Renal pelvis (tissue), 1 donor: ENCODE measurements at regions not wholly inside any gene's neighbourhood (a gene's known extent, or its start where the extent isn't known, plus 50 kb on each side); places are given as distances from the start of the nearest gene placed in this dataset.
"Not testable (repeated sequence)": the region's sequence is repeated elsewhere in the genome, so short reads cannot be mapped to it uniquely, and the experiment has no call there.

Experiments
- DNase-seq: peaks from one replicate; pipeline ENCODE4 v3.0.0-alpha.2; 2013

- no peak for DNase-seq
Observed at GRCh38 chr14:25699981-25700380, 650.0 kb upstream of the STXBP6 start.

GRCh38 chr14:25698111-25698510, 648.2 kb upstream of the STXBP6 start:
- DNase-seq, result no peak

DNA sequence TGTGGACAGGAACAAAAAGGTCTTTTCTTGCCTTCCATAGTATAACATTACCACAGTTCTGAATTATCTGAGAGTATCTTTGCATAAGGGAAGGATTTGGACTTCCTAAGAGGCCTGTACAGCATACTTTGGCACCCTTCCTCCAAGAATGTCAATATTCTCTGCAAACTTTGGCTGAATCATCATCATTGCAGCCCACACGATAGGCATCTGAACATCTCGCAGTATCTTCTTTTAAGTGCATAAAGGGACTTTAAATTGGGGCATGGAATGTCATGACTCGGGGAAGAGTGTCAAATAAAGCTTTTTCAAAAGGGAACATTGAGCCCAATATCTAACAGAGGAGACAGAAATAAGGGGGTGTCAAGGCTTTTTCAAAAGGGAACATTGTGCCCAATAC, 646.2 kb upstream of the STXBP6 start:
- DNase-seq, result no peak

DNA sequence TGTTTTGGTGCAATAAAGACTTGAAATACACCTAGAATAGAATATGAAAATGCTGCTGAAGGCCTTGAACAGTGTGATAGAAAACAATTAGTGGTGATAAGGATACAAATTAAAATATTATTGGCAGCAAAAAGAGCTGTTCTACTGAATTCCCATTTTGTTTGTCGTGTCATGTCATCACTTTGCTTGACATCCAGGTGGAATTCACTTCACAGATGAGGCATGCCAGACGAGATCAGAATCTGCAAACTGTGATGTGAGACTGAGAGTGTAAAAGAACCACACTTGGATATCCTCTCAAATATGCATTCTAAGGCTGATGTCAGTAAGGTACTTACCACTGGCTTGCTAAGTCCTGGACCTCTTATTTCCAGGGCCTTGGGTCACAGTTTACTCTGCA, 635.1 kb upstream of the STXBP6 start:
- no peak for DNase-seq

DNA sequence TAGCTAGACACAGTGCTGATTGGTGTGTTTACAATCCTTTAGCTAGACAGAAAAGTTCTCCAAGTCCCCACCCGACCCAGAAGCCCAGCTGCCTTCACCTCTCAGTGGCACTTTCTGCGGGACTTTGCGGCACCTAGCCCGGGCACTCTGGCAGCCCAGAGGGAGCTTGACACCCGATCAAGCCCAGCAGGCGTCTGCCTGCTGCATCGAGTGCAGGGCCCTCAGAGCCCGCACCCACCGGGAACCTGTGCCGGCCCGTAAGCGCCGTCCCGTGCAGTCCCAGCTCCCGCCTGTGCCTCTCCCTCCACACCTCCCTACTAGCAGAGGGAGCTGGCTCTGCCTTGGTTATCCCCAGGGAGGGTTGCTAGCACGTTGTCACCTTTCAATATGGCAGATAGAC, 631.0 kb upstream of the STXBP6 start:
- DNase-seq, result no peak

GRCh38 chr14:25680511-25680910, 630.6 kb upstream of the STXBP6 start:
- not testable (repeated sequence) for DNase-seq

GRCh38 chr14:25677111-25677510, 627.2 kb upstream of the STXBP6 start:
- DNase-seq, result no peak

DNA sequence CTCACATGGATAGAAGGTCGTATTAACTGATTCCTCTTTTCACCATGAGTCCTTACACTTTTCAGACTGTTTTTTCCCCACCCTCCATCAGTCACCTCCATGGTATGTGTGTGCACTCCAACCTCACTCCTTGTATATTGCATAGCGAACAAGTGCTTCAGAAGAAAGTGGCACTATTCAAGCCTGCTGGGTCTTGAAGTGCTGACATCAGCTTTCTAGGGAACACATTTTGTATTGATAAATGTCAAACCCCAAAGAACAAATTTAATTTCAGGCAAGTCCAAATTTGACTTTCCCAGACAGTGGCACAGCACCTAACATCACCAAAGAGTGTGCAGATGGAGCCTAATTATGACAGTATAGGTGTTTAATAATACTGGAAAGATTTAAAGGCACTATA, 617.4 kb upstream of the STXBP6 start:
- DNase-seq, result no peak

DNA sequence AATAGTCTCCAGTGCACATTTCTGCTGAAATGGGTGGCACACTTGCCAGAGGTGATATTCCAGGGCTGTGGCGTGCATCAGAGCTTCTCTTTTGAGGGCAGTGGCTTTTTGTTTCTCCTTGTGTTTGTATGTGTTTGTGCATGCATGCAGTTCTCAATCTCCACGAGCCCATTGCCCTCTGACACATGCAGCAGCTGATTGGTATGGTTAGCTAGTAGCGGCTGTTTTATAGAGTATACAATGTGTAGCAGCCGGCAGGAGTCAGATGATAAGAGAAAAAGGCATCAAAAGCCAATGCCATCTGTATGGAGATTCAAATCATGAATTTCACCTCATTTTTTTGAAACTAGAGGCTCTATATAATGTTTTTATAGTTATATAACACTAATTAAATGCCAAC, 616.9 kb upstream of the STXBP6 start:
- DNase-seq, result no peak

DNA sequence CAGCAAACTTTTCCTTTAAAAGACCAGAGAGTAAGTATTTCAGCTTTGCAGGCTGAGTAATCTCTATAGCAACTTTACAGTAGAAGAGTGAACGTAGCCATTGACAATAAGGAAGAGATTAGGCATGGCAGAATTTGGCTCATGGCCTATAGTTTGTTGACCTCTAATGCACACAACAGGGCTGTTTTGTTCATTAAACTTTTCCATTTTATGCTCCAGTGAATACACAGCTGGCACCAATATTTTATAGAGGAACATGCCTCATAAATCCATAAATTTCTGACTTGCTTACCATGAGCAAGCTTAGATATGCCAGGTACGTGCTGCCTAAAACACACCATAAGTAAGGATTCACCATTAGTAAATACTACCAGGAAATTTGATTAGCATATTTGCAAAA, 609.0 kb upstream of the STXBP6 start:
- no peak for DNase-seq

DNA sequence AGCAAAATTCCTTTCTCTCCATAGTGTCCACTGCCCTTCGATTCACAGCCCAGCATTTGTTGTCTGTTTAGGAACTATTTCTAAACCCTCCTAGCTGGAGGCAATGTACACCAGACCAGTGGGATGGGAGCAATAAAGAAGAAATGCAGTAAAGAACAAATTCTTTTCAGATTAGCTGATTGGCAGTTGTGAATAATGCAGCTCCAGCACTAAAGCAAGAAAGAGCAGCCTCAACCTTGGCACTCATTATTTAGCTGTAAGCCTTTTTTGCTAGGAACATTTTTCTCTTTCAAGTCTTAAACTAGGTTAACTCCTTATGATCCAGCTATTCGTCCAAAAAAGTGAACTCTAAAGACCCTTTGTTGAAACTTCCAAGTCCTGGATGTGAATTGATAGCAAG, 580.5 kb upstream of the STXBP6 start:
- DNase-seq, result no peak

DNA sequence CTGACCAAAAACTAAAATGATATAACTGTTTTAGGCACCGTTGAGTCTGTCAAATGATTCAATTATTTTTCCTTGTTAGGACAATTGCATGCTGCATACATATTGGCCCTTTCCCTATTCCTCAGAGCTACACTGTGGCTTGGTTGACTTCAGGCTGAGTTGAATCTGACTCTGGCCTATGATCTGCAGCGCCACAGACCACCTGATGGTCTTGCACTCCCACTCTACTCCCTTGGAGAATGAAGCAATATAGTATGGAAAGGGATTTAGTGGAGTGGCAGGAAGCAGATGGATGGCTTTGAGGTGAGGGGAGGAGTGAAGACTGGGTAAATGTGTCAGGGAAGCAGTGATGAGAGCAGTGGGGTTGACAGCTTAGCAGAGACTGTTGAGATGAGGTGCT, 579.0 kb upstream of the STXBP6 start:
- DNase-seq, result no peak

DNA sequence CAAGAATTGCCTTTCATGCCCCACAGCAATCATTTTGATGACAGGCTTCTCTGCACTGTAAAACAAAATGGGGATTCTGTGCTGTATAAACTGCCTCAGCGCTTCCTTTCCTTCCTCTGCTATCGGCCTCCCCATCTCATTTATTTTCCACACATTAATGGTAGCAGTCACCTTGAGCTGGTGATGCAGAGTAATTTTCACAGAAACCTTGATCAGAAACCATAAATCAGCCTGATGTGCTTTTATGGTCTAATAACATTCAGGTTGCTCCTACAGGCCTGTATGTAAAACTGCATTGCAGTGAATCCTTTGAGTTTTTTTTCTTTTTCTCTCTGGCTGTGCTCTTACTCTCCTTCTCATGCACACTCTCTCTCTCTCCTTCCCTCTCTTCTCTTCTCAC, 578.4 kb upstream of the STXBP6 start:
- DNase-seq, result no peak

DNA sequence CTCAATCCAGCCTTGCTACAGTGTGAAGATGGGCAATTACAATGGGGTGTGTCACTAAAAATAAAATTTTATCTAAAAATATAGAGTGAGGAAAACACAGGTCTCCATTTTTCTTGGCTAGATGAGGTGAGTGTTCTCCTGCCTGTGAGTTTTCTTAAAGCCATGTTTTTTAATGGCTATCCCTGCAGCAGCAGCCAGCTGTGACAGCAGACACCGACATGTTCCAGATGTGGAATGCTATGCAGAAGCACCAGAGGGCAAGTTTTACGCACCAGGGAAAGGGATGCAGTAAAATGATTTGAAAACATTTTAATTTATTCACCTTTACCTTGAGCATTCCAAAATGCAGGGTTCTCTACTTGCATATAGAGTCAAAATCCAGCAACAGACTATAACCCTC, 577.0 kb upstream of the STXBP6 start:
- peak; percentile 27 for DNase-seq

GRCh38 chr14:25622763-25623162, 572.8 kb upstream of the STXBP6 start:
- no peak for DNase-seq

DNA sequence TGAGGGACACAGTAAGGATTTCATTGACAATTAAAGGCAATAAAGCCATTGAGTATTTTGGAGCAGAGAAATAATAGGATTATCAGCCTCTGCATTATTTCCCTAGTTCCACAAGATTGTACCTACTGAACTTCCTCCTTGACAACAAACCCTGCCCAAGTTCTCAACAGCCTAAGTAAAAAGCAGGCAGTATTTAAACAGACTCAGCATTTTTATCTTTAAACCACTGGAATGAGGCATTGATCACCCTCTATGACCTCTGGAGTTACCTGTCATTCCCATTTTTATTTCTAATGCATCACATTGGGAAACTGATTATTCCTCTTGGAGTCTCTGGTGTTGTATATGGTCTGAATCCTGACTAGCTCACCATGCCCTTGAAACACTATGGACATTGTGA, 570.6 kb upstream of the STXBP6 start:
- DNase-seq, result no peak

- no peak for DNase-seq
Observed at GRCh38 chr14:25615174-25615573, 565.2 kb upstream of the STXBP6 start.

DNA sequence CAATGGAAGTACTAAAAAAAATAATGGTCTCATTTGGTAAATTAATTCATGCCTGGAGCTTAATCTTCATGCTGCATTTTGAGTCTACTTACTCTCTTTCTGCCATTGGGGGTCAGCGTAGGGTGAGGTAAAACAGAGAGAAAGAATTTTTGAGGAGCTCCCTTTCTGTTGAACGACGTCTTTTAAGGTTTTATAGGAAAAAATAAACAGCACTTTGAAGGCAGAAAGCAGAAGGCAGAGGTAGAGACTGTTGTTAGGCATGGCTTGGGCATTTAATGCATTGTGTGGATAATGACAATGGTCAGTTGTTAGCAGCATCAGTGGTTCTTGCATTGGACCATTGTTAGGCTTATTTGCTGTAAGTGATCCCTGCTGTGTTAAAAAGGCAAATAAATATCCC, 557.2 kb upstream of the STXBP6 start:
- no peak for DNase-seq

DNA sequence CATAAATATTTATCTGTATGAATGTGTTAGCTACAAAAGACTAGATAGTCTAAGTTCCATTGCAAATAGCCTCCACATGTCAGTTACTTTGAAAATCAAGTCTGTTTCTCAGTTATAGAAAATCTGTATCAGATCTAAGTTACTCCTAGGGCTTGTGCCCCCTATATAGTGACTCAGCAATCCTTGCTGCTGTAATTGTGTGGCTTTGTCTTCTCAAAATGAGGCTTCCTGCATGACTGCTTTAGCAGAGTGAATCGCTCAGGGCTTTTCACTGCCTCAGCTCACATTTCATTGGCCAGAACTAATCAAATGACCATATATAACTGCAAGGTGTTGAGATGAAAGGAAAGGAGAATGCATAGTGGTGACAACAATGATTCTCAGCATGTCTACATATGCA, 552.2 kb upstream of the STXBP6 start:
- no peak for DNase-seq

- no peak for DNase-seq
Observed at GRCh38 chr14:25588751-25589150, 538.8 kb upstream of the STXBP6 start.

DNA sequence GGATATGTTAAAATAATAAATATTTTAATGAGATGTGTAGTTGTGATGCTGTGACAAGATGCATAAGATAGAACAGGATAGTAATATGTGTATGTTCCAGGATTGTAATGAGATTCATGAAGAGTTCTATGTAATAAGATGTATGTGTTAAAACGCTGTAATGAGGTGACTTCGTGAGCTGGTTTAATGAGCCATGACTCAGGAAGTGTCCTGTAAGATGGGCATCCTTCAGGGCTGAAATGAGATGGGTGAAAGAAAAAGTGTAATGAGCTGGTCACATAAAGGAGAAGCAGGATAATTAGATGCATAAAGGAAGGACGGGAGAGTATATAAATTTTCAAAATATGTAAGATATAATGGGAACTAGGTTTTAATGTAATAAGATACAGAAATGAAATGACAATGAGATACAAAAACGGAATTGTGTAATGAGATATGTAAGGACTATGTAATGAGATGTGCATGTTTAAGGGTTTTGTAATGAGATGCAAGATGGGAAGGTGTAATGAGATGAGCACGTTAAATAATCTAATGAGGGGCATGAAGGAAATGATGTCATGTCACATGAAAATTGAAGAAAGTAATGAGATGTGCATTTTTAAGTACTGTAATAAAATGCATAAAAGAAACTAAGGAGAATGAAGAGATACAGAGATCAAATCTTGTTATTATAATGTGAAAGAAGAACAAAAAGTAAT, 524.8 kb upstream of the STXBP6 start:
- no peak for DNase-seq

DNA sequence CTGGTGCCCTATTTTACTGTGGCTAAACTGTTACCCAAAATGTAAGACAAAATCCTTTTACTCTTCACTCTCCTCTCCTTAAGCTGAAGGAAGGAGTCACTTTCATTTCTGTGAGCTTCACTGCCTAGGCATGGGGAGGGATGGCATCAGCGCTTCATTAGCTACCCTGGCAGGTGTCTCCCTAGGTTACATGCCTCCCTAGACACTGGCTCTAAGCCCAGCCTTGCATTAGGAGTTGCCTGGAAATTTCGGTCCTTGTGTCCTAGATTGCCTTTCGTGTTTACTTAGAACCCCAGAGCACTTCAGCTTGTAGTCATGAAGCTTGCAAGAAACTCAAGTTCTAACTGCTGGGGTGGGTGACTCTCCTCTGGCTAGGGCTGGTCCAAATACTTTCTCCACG, 520.5 kb upstream of the STXBP6 start:
- DNase-seq, result no peak

GRCh38 chr14:25557466-25557865, 507.5 kb upstream of the STXBP6 start:
- no peak for DNase-seq

- DNase-seq, result no peak
Observed at GRCh38 chr14:25552826-25553225, 502.9 kb upstream of the STXBP6 start.

DNA sequence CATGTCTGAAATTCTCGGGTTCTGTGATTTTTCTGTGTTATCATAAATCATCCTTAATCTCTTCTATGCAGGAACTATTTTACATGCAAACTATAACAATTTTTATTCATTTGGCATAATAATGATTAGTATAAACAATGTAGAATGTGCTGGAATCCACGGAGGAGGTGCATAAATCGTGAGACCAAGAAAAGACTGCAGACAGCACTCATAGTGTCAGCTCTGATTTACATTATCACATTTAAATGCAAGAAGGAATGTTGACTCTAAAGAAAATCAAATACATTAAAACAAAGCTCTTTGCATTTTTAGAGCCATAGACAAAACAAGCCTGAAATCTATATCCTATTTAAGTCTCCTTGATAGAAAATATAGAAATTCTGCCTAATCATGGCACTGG, 501.7 kb upstream of the STXBP6 start:
- DNase-seq, result no peak
